ENCODE measurements at regions not wholly inside any gene's neighbourhood (a gene's known extent, or its start where the extent isn't known, plus 50 kb on each side); places are given as distances from the start of the nearest gene placed in this dataset.

DNA sequence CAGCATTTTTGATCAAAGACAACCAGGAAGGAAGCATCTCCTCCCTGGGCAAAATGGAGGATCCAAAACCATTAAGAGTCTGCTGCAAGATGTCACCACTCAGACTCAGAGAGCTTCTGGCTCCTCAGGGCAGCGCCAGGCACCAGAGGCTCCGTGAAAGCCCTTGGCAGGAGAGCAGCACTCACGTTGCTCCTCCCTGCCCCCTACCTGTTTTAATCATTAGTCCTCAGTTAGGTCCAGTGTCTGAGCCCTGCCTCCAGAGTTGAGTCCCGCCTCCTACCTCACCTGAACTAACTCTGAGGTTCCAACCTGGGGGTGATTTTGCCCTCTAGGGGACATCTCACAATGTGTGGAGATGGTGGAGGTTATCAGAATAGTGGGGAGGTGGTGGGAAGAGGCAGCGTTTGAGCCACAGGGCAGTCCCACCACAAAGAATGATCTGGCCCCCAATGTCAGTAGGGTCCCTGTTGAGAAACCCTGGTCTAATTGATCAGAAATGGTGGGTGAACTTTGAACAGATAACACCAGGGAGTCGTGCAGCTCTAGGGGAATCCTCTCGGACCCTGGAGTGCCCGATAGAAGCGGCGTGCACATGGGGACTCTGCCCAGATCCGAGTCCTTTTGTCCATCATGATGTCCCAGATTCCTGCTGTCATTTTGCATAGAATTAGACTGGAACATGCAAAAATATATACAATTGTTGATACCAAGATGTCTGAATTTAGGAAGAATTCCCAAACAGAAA is 156.7 kb upstream of the DIO3 start:
- WGBS, 2 donors: 68 to 77% methylated on average over 11 of the region's 11 CpGs
- Histone ChIP-seq H3K27me3 (ENCODE audit: control insufficient read depth in 1 of 2, insufficient read depth in 2 of 2, low read length in 1 of 2) (no peaks in the 10 kb centered on the region), H3K4me3 (ENCODE audit: low read length in 2 of 2) (no peak overlapping the region), H3K9me3 (ENCODE audit: control insufficient read depth, low read length) (no peaks in the 10 kb centered on the region), H3K36me3 (ENCODE audit: control insufficient read depth in 1 of 2, insufficient read depth in 2 of 2, low read length in 1 of 2) (no peaks in the 10 kb centered on the region), H3K4me1 (ENCODE audit: control insufficient read depth in 1 of 2, insufficient read depth in 2 of 2, low read length in 2 of 2) (no peaks in the 10 kb centered on the region), H3K27ac (ENCODE audit: low read depth in 1 of 2, low read length in 2 of 2) (no peak overlapping the region)
- intact Hi-C loops (cut with DNase I): no loop called here
- ATAC-seq (ENCODE audit: low FRiP score): no peak
- no peak for DNase-seq

DNA sequence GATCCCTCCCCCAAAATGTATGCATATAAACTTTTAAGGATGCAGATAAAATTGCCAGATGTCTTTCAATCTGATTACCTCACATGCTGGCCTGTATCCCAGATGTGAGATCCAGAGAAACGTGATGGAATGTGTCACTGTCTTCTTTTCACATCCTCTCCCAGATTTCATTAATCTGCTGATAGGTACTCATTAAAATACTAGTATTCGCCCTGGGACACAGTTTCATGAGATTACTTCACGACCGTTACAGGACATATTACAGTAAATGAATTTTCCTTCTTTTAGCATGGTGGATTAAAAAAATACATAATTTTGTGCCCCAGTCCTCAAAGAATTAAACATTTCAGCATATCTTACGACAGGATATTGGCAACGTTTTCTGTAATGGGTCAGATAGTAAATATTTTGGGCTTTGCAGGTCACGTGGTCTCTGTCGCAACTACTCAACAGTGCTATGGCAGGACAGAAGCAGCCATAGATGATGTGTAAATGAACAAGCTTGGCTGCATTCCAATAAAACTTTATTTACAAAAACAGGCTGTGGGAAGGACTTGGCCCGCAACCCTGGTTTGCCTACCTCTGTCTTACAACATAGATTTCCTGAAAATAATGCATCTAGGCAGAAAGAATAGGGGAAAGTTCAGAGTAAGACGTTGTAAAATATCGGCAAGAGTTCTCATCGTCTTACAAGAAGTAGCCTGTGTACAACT is 156.0 kb upstream of the DIO3 start:
- Histone ChIP-seq H3K27me3 (ENCODE audit: control insufficient read depth in 1 of 2, insufficient read depth in 2 of 2, low read length in 1 of 2) (no peaks in the 10 kb centered on the region), H3K4me1 (ENCODE audit: control insufficient read depth in 1 of 2, insufficient read depth in 2 of 2, low read length in 2 of 2) (no peaks in the 10 kb centered on the region), H3K9me3 (ENCODE audit: control insufficient read depth, low read length) (no peaks in the 10 kb centered on the region), H3K27ac (ENCODE audit: low read depth in 1 of 2, low read length in 2 of 2) (no peak overlapping the region), H3K36me3 (ENCODE audit: control insufficient read depth in 1 of 2, insufficient read depth in 2 of 2, low read length in 1 of 2) (no peaks in the 10 kb centered on the region), H3K4me3 (ENCODE audit: low read length in 2 of 2) (no peak overlapping the region)
- DNase-seq: no peak
- ATAC-seq (ENCODE audit: low FRiP score): no peak
- intact Hi-C loops (cut with DNase I): no loop called here
- 74 to 75% methylated on average over 12 of the region's 12 CpGs for WGBS, 2 donors

DNA sequence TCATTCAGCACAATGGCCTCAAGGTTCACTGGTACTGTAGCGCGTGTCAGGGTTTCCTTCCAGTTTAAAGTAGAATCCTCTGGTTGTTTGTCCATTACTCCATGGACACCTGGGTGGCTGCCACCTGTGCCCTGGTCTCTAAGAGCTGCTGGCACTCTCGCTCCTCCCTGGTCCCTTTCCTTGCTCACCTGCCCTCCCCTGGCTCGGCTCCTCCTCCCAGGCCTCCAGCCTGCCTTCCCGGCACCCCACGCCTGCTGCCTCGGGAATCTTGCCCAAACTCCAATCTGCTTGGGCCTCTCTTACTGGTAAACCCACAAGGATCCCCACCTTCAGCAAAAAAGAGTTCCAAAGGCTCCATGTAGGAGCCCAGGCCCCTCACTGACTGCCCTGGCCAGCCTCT is 154.4 kb upstream of the DIO3 start:
- H3K4me1 ChIP-seq (ENCODE audit: control insufficient read depth in 1 of 2, insufficient read depth in 2 of 2, low read length in 2 of 2): no peaks in the 10 kb centered on the region
- H3K36me3 ChIP-seq (ENCODE audit: control insufficient read depth in 1 of 2, insufficient read depth in 2 of 2, low read length in 1 of 2): no peaks in the 10 kb centered on the region
- no peak overlapping the region for H3K4me3 ChIP-seq (ENCODE audit: low read length in 2 of 2)
- H3K27ac ChIP-seq (ENCODE audit: low read depth in 1 of 2, low read length in 2 of 2): no peak overlapping the region
- ATAC-seq (ENCODE audit: low FRiP score) (no peak), DNase-seq (no peak)
- 89% methylated on average over 7 of the region's 7 CpGs for WGBS, 2 donors
- no peaks in the 10 kb centered on the region for H3K27me3 ChIP-seq (ENCODE audit: control insufficient read depth in 1 of 2, insufficient read depth in 2 of 2, low read length in 1 of 2)
- H3K9me3 ChIP-seq (ENCODE audit: control insufficient read depth, low read length): no peaks in the 10 kb centered on the region
- intact Hi-C loops (cut with DNase I): no loop called here

DNA sequence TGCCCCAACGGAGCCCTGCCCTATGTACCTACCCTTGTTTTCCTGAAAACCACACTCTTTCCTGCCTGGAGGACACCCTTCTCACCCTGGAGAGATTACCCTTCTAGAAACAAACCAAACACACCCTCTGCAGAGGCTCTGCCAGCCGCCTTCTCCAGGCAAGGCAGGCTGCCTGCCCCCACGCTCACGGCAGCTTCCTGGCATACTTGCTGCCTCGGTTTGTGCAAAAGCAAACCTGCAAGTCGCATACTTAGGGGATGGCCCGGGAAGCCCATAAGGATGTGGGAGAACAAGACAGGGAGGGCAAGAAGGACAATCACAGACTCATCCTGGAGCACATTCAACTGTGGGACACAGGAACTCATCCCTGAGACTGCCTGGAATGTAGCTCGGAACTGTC is 154.0 kb upstream of the DIO3 start:
- no peaks in the 10 kb centered on the region for H3K27me3 ChIP-seq (ENCODE audit: control insufficient read depth in 1 of 2, insufficient read depth in 2 of 2, low read length in 1 of 2)
- no peaks in the 10 kb centered on the region for H3K4me1 ChIP-seq (ENCODE audit: control insufficient read depth in 1 of 2, insufficient read depth in 2 of 2, low read length in 2 of 2)
- no peak for ATAC-seq (ENCODE audit: low FRiP score)
- no peaks in the 10 kb centered on the region for H3K9me3 ChIP-seq (ENCODE audit: control insufficient read depth, low read length)
- no peak overlapping the region for H3K4me3 ChIP-seq (ENCODE audit: low read length in 2 of 2)
- no peak overlapping the region for H3K27ac ChIP-seq (ENCODE audit: low read depth in 1 of 2, low read length in 2 of 2)
- no peaks in the 10 kb centered on the region for H3K36me3 ChIP-seq (ENCODE audit: control insufficient read depth in 1 of 2, insufficient read depth in 2 of 2, low read length in 1 of 2)
- 69 to 76% methylated on average over 8 of the region's 8 CpGs for WGBS, 2 donors
- intact Hi-C loops (cut with DNase I): no loop called here
- no peak for DNase-seq

DNA sequence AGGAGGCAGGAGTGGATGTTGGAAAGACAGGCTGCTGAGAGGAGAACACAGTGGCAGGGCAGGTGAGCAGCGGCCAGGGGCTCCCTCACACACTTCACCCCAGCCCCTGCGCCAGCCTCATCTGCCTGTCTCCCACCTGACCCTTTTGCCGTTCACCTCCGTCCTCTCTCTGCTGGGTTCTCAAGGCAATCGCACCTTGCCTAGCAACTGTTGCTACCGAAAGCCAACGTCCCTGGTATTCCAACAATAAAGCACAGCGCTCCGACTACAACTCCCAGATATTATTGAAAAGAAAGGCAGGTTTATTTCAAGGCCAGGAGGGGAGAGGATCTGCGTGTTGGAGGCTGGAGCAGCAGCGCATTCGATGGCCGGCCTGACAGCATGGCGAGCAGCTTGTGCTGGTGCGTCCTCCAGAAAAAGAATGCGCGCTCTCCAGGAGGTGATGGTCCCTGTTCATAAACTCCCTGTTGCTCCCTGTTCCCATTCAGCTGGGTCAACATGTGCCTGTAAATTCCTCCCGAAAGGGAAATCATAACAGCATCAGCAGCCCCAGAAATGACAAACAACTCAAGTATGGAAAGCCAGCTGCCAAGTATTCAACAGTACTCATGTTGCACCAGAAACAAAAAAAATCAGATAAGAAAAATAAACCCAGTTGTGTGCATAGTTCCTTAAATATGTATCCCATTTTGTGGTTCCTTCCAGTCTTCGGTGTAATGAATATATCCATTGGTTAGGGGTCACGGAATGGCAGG is 153.0 kb upstream of the DIO3 start:
- ATAC-seq (ENCODE audit: low FRiP score) (peak; percentile 12), DNase-seq (no peak)
- WGBS, 2 donors: 61 to 69% methylated on average over 20 of the region's 20 CpGs
- H3K27ac ChIP-seq (ENCODE audit: low read depth in 1 of 2, low read length in 2 of 2): no peak overlapping the region
- no peaks in the 10 kb centered on the region for H3K36me3 ChIP-seq (ENCODE audit: control insufficient read depth in 1 of 2, insufficient read depth in 2 of 2, low read length in 1 of 2)
- intact Hi-C loops (cut with DNase I): no loop called here
- H3K27me3 ChIP-seq (ENCODE audit: control insufficient read depth in 1 of 2, insufficient read depth in 2 of 2, low read length in 1 of 2): no peaks in the 10 kb centered on the region
- no peaks in the 10 kb centered on the region for H3K9me3 ChIP-seq (ENCODE audit: control insufficient read depth, low read length)
- no peaks in the 10 kb centered on the region for H3K4me1 ChIP-seq (ENCODE audit: control insufficient read depth in 1 of 2, insufficient read depth in 2 of 2, low read length in 2 of 2)
- no peak overlapping the region for H3K4me3 ChIP-seq (ENCODE audit: low read length in 2 of 2)

DNA sequence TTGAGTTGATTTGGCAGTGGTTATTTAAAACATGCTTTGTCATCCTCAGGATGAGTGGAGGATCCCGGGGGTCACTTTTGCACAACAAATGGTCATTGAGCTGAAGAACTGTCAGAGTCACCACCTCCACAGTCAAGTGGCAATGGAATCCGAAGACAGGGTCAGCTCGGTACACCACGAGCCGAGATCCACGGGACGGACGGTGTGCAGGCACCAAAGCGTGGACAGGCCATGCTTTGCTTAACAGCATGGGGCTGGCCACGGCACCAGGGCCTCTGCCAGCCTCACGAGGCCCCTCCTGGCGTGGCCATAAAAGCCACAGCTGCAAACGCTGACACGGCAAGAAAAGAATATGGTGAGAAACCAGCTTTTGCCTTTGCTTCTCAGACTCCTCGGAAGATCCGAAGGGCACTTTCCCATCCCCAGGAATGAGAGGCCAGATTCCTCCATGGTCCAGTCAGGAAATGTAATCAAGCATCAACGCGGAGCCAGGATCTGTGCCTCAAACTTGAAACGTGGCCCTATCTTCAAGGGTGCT is 152.2 kb upstream of the DIO3 start:
- Histone ChIP-seq H3K36me3 (ENCODE audit: control insufficient read depth in 1 of 2, insufficient read depth in 2 of 2, low read length in 1 of 2) (no peaks in the 10 kb centered on the region), H3K27ac (ENCODE audit: low read depth in 1 of 2, low read length in 2 of 2) (no peak overlapping the region), H3K4me3 (ENCODE audit: low read length in 2 of 2) (no peak overlapping the region), H3K27me3 (ENCODE audit: control insufficient read depth in 1 of 2, insufficient read depth in 2 of 2, low read length in 1 of 2) (no peaks in the 10 kb centered on the region), H3K4me1 (ENCODE audit: control insufficient read depth in 1 of 2, insufficient read depth in 2 of 2, low read length in 2 of 2) (no peaks in the 10 kb centered on the region), H3K9me3 (ENCODE audit: control insufficient read depth, low read length) (no peaks in the 10 kb centered on the region)
- WGBS, 2 donors: 88 to 91% methylated on average over 19 of the region's 19 CpGs
- DNase-seq (no peak), ATAC-seq (ENCODE audit: low FRiP score) (peak; percentile 28)
- intact Hi-C loops (cut with DNase I): no loop called here

DNA sequence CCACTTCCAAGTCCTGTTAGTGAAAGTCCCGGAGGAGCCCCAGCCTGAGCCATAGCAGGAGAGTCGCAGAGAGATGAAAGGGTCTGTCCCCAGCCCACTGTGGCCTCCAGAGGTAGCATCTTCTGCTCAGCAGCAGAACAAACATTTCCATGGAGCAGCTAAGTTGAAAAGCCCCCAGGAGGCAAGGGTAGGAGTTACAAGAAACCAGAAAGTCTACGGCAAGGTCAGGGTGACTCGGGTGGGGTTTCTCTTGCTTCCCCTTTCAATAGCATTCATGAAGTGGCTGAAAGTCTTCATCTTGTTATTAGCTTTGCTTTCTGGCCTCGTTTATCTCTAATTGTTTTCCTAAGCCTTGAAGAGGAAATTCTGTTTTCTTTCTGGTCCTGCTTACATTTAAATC is 151.2 kb upstream of the DIO3 start:
- H3K27me3 ChIP-seq (ENCODE audit: control insufficient read depth in 1 of 2, insufficient read depth in 2 of 2, low read length in 1 of 2): peaks cover 0 to 2% of the 10 kb centered on the region in 2 donors
- intact Hi-C loops (cut with DNase I): no loop called here
- ATAC-seq (ENCODE audit: low FRiP score) (no peak), DNase-seq (no peak)
- H3K36me3 ChIP-seq (ENCODE audit: control insufficient read depth in 1 of 2, insufficient read depth in 2 of 2, low read length in 1 of 2): no peaks in the 10 kb centered on the region
- no peak overlapping the region for H3K4me3 ChIP-seq (ENCODE audit: low read length in 2 of 2)
- H3K4me1 ChIP-seq (ENCODE audit: control insufficient read depth in 1 of 2, insufficient read depth in 2 of 2, low read length in 2 of 2): no peaks in the 10 kb centered on the region
- H3K27ac ChIP-seq (ENCODE audit: low read depth in 1 of 2, low read length in 2 of 2): no peak overlapping the region
- 56 to 60% methylated on average over 5 of the region's 5 CpGs for WGBS, 2 donors
- H3K9me3 ChIP-seq (ENCODE audit: control insufficient read depth, low read length): no peaks in the 10 kb centered on the region

DNA sequence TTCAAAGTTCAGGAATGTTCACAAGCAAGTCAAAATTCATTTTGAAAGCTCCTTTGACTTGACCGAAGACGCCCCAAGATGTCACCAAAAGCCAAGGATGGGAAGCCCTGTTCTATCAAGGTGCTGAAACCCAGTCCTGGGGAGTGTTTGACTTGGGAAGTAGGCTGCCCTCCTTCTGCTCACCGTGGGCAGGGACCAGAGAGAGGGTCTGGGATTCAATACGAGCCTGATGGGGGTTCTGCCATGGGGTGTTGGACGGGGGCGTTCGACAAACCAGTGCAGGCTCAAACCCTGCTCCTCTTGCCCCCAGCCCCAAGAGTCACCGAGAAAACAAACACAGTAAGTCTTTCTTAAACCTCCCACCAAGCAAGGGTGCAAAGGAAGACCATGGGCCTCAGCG is 150.1 kb upstream of the DIO3 start:
- intact Hi-C loops (cut with DNase I): no loop called here
- WGBS, 2 donors: 88 to 93% methylated on average over 9 of the region's 9 CpGs
- no peak overlapping the region for H3K27ac ChIP-seq (ENCODE audit: low read depth in 1 of 2, low read length in 2 of 2)
- DNase-seq (no peak), ATAC-seq (ENCODE audit: low FRiP score) (no peak)
- no peaks in the 10 kb centered on the region for H3K9me3 ChIP-seq (ENCODE audit: control insufficient read depth, low read length)
- H3K27me3 ChIP-seq (ENCODE audit: control insufficient read depth in 1 of 2, insufficient read depth in 2 of 2, low read length in 1 of 2): peaks cover 0 to 2% of the 10 kb centered on the region in 2 donors
- H3K4me3 ChIP-seq (ENCODE audit: low read length in 2 of 2): no peak overlapping the region
- H3K36me3 ChIP-seq (ENCODE audit: control insufficient read depth in 1 of 2, insufficient read depth in 2 of 2, low read length in 1 of 2): no peaks in the 10 kb centered on the region
- no peaks in the 10 kb centered on the region for H3K4me1 ChIP-seq (ENCODE audit: control insufficient read depth in 1 of 2, insufficient read depth in 2 of 2, low read length in 2 of 2)
